ENCODE measurements at regions not wholly inside any gene's neighbourhood (a gene's known extent, or its start where the extent isn't known, plus 50 kb on each side); places are given as distances from the start of the nearest gene placed in this dataset.

DNA sequence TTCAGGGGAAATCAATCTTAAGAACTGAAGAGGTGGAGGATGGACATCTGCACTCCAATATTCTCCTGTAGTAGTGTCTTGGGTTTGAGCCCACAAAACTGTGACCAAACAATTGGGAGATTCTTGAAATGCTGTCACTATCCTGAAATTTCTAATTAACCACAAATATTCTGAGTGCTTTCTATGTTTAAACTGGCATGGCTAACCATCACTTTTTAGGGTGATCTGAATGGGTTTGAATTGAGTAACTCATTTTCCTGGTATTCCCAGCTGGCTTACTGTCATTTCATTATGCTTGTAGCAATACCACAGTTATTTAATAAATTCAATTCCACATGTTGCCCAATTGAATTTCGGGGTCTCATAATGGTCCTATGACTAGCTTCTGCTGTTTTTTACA is 216.9 kb upstream of the DCBLD2 start:
- no peak overlapping the region for H3K9ac ChIP-seq (ENCODE audit: low read depth, low read length)
- H3K36me3 ChIP-seq (ENCODE audit: control insufficient read depth, insufficient read depth, low read length): no peaks in the 10 kb centered on the region
- H3K4me1 ChIP-seq (ENCODE audit: control insufficient read depth, insufficient read depth, low read length): no peaks in the 10 kb centered on the region
- no peaks in the 10 kb centered on the region for H3K9me3 ChIP-seq (ENCODE audit: control insufficient read depth, insufficient read depth, low read length)
- H3K4me3 ChIP-seq (ENCODE audit: low read depth, low read length): no peak overlapping the region
- H3K27me3 ChIP-seq (ENCODE audit: control insufficient read depth, insufficient read depth, low read length): no peaks in the 10 kb centered on the region

GRCh38 chr3:99114565-99115291 is 213.2 kb upstream of the DCBLD2 start:
- Histone ChIP-seq H3K4me1 (ENCODE audit: control insufficient read depth, insufficient read depth, low read length) (no peaks in the 10 kb centered on the region), H3K9me3 (ENCODE audit: control insufficient read depth, insufficient read depth, low read length) (no peaks in the 10 kb centered on the region), H3K9ac (ENCODE audit: low read depth, low read length) (no peak overlapping the region), H3K27me3 (ENCODE audit: control insufficient read depth, insufficient read depth, low read length) (no peaks in the 10 kb centered on the region), H3K36me3 (ENCODE audit: control insufficient read depth, insufficient read depth, low read length) (no peaks in the 10 kb centered on the region), H3K4me3 (ENCODE audit: low read depth, low read length) (no peak overlapping the region)

- H3K9ac ChIP-seq (ENCODE audit: low read depth, low read length): no peak overlapping the region
- no peak overlapping the region for H3K4me3 ChIP-seq (ENCODE audit: low read depth, low read length)
- H3K4me1 ChIP-seq (ENCODE audit: control insufficient read depth, insufficient read depth, low read length): no peaks in the 10 kb centered on the region
- no peaks in the 10 kb centered on the region for H3K9me3 ChIP-seq (ENCODE audit: control insufficient read depth, insufficient read depth, low read length)
- H3K27me3 ChIP-seq (ENCODE audit: control insufficient read depth, insufficient read depth, low read length): no peaks in the 10 kb centered on the region
- H3K36me3 ChIP-seq (ENCODE audit: control insufficient read depth, insufficient read depth, low read length): no peaks in the 10 kb centered on the region
Measured at GRCh38 chr3:99111235-99111634, 209.7 kb upstream of the DCBLD2 start.

DNA sequence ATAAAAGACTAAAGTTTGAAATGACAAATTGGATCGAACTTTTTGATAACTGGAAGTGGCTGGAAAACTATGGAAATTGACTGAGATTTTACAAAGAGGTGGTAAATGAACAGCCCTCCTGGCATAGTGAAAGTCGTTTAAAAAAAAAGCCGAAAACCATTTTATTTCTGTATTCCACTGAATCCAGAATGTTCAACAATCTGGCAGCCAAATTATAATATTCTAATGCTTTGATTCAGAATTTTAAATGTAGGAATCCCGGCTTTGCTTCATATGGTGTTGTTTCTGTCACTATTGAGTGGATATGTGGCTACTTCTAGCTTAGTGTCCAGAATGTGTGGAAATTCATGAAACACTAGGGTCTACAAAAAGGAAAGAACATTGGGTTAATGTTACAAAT is 208.9 kb upstream of the DCBLD2 start:
- Histone ChIP-seq H3K27me3 (ENCODE audit: control insufficient read depth, insufficient read depth, low read length) (no peaks in the 10 kb centered on the region), H3K36me3 (ENCODE audit: control insufficient read depth, insufficient read depth, low read length) (no peaks in the 10 kb centered on the region), H3K4me1 (ENCODE audit: control insufficient read depth, insufficient read depth, low read length) (no peaks in the 10 kb centered on the region), H3K9ac (ENCODE audit: low read depth, low read length) (no peak overlapping the region), H3K9me3 (ENCODE audit: control insufficient read depth, insufficient read depth, low read length) (no peaks in the 10 kb centered on the region), H3K4me3 (ENCODE audit: low read depth, low read length) (no peak overlapping the region)

- H3K4me3 ChIP-seq (ENCODE audit: low read depth, low read length): no peak overlapping the region
- H3K27me3 ChIP-seq (ENCODE audit: control insufficient read depth, insufficient read depth, low read length): no peaks in the 10 kb centered on the region
Measured at GRCh38 chr3:99108508-99108907, 207.0 kb upstream of the DCBLD2 start.

DNA sequence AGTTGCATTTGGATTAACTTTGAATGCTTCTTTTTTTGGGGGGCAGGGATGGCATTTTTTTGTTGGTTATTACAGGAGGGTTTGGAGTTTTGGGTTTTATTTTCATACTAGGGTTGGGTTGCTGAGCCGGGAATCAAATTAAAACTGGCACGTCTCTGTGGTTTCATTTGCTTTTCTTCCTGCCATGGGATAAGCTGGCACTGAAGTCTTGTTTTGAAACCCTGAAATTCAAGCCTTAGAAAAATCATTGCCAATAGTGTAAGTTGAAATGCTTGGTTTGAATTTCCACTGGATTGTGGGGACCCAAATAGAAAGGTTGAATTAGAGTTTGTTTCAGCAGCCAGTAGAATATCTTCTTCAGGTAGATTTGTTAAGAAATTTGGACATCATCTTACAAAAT is 193.1 kb upstream of the DCBLD2 start:
- no peaks in the 10 kb centered on the region for H3K27me3 ChIP-seq (ENCODE audit: control insufficient read depth, insufficient read depth, low read length)
- H3K9me3 ChIP-seq (ENCODE audit: control insufficient read depth, insufficient read depth, low read length): no peaks in the 10 kb centered on the region

More at GRCh38 chr3:99108508-99108907, 207.0 kb upstream of the DCBLD2 start:
- H3K36me3 ChIP-seq (ENCODE audit: control insufficient read depth, insufficient read depth, low read length): no peaks in the 10 kb centered on the region
- H3K4me1 ChIP-seq (ENCODE audit: control insufficient read depth, insufficient read depth, low read length): no peaks in the 10 kb centered on the region
- H3K9ac ChIP-seq (ENCODE audit: low read depth, low read length): no peak overlapping the region
- H3K9me3 ChIP-seq (ENCODE audit: control insufficient read depth, insufficient read depth, low read length): no peaks in the 10 kb centered on the region

GRCh38 chr3:99087277-99087676 is 185.8 kb upstream of the DCBLD2 start:
- Histone ChIP-seq H3K9ac (ENCODE audit: low read depth, low read length) (no peak overlapping the region), H3K4me3 (ENCODE audit: low read depth, low read length) (no peak overlapping the region), H3K36me3 (ENCODE audit: control insufficient read depth, insufficient read depth, low read length) (no peaks in the 10 kb centered on the region), H3K9me3 (ENCODE audit: control insufficient read depth, insufficient read depth, low read length) (no peaks in the 10 kb centered on the region), H3K27me3 (ENCODE audit: control insufficient read depth, insufficient read depth, low read length) (no peaks in the 10 kb centered on the region), H3K4me1 (ENCODE audit: control insufficient read depth, insufficient read depth, low read length) (no peaks in the 10 kb centered on the region)

More for the DNA sequence above, 193.1 kb upstream of the DCBLD2 start:
- Histone ChIP-seq H3K4me1 (ENCODE audit: control insufficient read depth, insufficient read depth, low read length) (no peaks in the 10 kb centered on the region), H3K36me3 (ENCODE audit: control insufficient read depth, insufficient read depth, low read length) (no peaks in the 10 kb centered on the region), H3K4me3 (ENCODE audit: low read depth, low read length) (no peak overlapping the region), H3K9ac (ENCODE audit: low read depth, low read length) (no peak overlapping the region)

DNA sequence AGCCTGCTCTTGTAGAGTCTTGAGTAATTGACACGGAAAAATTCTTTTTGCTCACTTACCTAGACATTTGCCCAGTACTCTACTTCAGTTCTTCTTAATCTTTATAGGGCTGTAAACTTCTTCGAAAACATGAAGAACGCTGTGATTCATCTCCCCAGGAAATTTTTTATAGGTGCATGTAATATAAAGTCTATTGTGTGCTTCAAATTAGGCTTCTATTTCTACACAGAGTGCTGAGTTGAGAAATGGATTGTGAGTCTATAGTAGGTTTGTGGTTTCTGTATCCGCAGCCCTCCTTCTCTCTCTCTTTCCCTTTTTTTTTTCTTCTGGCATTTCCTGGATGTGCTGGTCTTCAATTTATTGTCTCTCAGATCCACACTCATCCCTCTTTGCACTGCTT is 183.3 kb upstream of the DCBLD2 start:
- no peaks in the 10 kb centered on the region for H3K4me1 ChIP-seq (ENCODE audit: control insufficient read depth, insufficient read depth, low read length)
- no peak overlapping the region for H3K9ac ChIP-seq (ENCODE audit: low read depth, low read length)
- no peaks in the 10 kb centered on the region for H3K27me3 ChIP-seq (ENCODE audit: control insufficient read depth, insufficient read depth, low read length)
- no peak overlapping the region for H3K4me3 ChIP-seq (ENCODE audit: low read depth, low read length)
- H3K36me3 ChIP-seq (ENCODE audit: control insufficient read depth, insufficient read depth, low read length): no peaks in the 10 kb centered on the region
- no peaks in the 10 kb centered on the region for H3K9me3 ChIP-seq (ENCODE audit: control insufficient read depth, insufficient read depth, low read length)

- H3K9ac ChIP-seq (ENCODE audit: low read depth, low read length): no peak overlapping the region
- H3K9me3 ChIP-seq (ENCODE audit: control insufficient read depth, insufficient read depth, low read length): no peaks in the 10 kb centered on the region
- no peak overlapping the region for H3K4me3 ChIP-seq (ENCODE audit: low read depth, low read length)
- H3K27me3 ChIP-seq (ENCODE audit: control insufficient read depth, insufficient read depth, low read length): no peaks in the 10 kb centered on the region
- H3K4me1 ChIP-seq (ENCODE audit: control insufficient read depth, insufficient read depth, low read length): no peaks in the 10 kb centered on the region
- no peaks in the 10 kb centered on the region for H3K36me3 ChIP-seq (ENCODE audit: control insufficient read depth, insufficient read depth, low read length)
Measured at GRCh38 chr3:99084156-99084555, 182.7 kb upstream of the DCBLD2 start.

- H3K27me3 ChIP-seq (ENCODE audit: control insufficient read depth, insufficient read depth, low read length): no peaks in the 10 kb centered on the region
- no peaks in the 10 kb centered on the region for H3K9me3 ChIP-seq (ENCODE audit: control insufficient read depth, insufficient read depth, low read length)
- H3K4me1 ChIP-seq (ENCODE audit: control insufficient read depth, insufficient read depth, low read length): no peaks in the 10 kb centered on the region
- no peak overlapping the region for H3K4me3 ChIP-seq (ENCODE audit: low read depth, low read length)
- H3K9ac ChIP-seq (ENCODE audit: low read depth, low read length): no peak overlapping the region
- H3K36me3 ChIP-seq (ENCODE audit: control insufficient read depth, insufficient read depth, low read length): no peaks in the 10 kb centered on the region
Measured at GRCh38 chr3:99071096-99071495, 169.6 kb upstream of the DCBLD2 start.

DNA sequence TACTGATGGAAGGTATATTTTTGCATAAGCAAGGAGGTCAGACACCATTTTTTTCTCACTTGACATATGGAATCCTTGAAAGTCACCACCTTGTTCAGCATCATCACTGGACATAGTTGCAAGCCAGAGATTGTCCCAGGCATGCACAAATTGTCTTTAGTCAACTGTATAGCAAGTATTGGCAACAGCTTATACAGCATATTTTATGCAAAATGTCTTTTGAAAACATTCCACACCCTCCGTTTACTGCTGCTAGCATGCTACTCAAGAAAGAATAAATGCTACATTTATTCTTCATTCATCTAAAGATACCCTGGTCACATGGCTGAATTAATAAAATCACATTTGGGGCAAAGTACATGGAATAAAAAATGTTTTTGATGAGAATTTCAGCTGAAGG is 168.5 kb upstream of the DCBLD2 start:
- H3K4me3 ChIP-seq (ENCODE audit: low read depth, low read length): no peak overlapping the region
- H3K9ac ChIP-seq (ENCODE audit: low read depth, low read length): no peak overlapping the region
- no peaks in the 10 kb centered on the region for H3K36me3 ChIP-seq (ENCODE audit: control insufficient read depth, insufficient read depth, low read length)
- H3K4me1 ChIP-seq (ENCODE audit: control insufficient read depth, insufficient read depth, low read length): no peaks in the 10 kb centered on the region
- no peaks in the 10 kb centered on the region for H3K9me3 ChIP-seq (ENCODE audit: control insufficient read depth, insufficient read depth, low read length)
- no peaks in the 10 kb centered on the region for H3K27me3 ChIP-seq (ENCODE audit: control insufficient read depth, insufficient read depth, low read length)

- H3K9ac ChIP-seq (ENCODE audit: low read depth, low read length): no peak overlapping the region
- H3K4me1 ChIP-seq (ENCODE audit: control insufficient read depth, insufficient read depth, low read length): no peaks in the 10 kb centered on the region
- no peak overlapping the region for H3K4me3 ChIP-seq (ENCODE audit: low read depth, low read length)
- no peaks in the 10 kb centered on the region for H3K36me3 ChIP-seq (ENCODE audit: control insufficient read depth, insufficient read depth, low read length)
- H3K9me3 ChIP-seq (ENCODE audit: control insufficient read depth, insufficient read depth, low read length): no peaks in the 10 kb centered on the region
- H3K27me3 ChIP-seq (ENCODE audit: control insufficient read depth, insufficient read depth, low read length): no peaks in the 10 kb centered on the region
Measured at GRCh38 chr3:99066863-99067262, 165.4 kb upstream of the DCBLD2 start.

All from iPS-15b (cell line).